HG02642 (cell line): ENCODE measurements at regions not wholly inside any gene's neighbourhood (a gene's known extent, or its start where the extent isn't known, plus 50 kb on each side); places are given as distances from the start of the nearest gene placed in this dataset.
"Not testable (repeated sequence)": the region's sequence is repeated elsewhere in the genome, so short reads cannot be mapped to it uniquely, and the experiment has no call there.

Source experiments
- ATAC-seq: cut with Tn5 transposase; IDR thresholded peaks from one replicate; pipeline ENCODE4 v1.9.1; 2021; ENCODE audit warnings: mild to moderate bottlenecking; ENCODE audit not compliant: unreplicated experiment, poor library complexity

- no peak for ATAC-seq
These were observed 492.0 kb upstream of the MARCKS start for GRCh38 chr6:113365191-113365590.

DNA sequence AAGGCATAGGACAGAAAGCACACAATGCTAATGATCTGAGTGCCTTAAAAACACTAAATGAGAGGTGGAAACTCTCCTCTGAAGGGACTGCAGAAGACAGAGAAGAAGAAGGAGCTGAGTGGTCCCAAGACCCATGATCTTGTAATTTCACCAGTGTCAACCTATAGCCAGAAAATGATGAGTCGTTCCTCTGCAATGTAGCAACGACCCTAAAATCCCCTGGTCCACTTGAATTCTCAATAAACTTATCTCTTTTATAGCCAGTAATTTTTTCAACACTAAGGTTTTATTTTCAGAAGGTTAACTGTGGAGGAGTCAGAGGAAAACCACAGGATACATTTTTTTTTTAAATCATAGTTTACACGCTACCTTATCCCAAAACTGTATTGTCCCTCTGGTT lies 490.6 kb upstream of the MARCKS start:
- ATAC-seq = no peak

DNA sequence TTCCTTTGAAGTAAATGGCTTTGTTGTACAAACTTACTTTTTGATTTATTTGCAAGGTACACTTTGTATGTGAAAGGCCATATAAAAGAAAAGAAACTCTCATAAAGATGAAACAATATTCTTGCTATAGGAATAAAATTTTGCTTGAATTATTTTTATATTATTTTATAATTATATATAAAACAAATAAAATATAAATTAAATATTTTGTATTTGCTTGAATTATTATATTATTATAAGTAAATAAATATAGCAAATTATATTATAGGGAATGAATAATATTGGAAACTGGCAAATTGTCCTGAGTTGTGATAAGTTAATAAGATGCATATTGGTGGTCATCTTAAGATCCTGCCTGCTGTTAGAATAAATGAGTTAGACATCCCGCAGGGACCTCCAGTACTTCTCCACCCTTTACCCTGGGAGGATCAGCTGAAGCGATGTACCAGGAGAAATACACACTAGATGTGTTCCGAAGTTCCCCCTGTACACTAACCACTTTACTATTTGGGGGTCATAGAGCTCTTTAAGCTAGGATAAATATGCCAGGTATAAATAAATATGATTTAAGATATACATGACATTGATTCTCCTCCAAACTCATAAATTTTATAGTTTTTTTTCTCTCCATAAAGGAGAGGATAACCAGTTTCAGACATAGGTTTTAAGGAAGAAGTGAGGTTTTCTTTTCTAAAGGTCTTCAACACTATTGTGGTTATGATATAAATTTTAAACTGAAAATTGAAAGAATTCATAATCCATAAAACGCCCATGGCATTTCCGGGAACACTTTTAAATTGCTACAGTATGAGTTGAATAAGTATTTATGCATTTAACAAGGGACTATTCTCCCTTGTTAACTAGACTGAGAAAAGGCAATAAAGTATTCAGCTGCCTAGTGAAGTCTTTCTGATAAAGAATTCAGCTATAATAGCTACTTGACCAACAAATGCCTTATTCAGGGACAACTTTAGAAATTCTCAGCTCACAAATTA lies 486.3 kb upstream of the MARCKS start:
- no peak for ATAC-seq

DNA sequence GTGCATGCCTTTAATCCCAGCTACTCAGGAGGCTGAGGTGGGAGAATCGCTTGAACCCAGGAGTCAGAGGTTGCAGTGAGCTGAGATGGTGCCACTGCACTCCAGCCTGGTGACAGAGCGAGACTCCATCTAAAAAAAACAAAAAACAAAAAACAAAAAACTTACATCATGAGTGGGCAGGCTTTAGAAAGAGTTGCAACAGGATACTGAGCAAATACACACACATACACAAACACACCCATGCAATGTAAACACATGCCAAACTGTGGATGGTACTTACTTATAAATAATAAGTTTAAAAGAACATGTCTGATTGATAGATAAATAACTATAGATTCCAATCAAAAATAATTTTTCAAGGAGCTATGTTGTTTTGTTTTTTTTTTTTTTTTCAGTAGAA lies 481.7 kb upstream of the MARCKS start:
- not testable (repeated sequence) for ATAC-seq

DNA sequence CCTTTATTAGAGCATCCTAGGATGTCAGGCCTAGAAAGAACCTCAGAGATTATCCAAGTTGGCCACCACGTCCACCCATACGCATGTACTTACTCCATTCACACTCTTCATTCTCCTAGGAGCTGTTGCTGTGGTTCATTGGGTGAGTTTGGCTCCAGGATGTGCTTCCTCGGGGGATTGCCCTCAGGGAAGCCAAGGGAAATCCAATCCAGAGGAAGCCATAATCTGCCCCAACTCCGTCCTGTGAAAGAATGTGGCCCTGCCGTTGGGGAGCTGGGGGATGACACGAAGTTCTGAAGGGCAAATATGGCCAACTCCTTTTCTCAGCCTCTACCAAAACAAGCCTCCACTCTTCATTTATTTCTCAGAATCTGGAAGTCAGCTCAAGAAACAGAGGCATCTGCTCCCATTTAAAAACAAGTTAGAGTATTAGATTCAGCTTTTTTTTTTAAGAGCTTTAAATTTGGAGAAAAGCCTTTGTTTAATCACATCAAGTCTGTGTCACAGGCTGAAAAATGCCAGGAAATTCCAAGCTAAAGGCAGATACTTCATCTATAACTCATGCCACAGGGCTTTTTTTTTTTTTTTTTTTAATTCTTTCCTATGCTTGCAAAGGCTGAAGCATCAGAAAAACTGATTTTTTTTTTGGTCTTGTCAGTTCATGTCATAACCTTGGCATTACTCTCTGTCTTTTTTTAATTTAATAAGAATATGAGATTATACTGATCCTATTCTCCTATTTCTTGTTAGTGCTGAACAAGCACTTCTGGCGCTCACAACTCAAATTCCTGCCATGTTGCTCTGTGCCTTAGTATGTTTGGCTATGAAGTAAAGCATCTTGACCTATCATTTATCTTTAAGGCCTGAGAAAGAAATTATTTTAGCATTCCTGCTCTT lies 480.9 kb upstream of the MARCKS start:
- ATAC-seq = no peak

DNA sequence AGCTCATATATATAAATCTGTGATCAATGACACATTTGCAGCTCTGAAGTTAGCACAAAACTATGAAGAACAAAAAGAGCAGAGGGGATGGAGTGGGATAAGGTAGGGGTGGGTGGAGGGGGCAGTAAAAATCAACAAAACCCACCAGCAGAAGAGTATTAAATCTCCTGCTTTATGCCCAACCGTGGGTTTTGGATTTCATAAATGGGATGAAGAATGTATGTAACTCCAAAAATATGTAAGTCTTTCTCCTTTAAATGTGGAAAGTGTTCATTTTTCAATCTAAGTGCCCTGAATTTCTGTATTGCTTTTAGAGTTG lies 480.3 kb upstream of the MARCKS start:
- ATAC-seq = no peak

- peak; percentile 64 for ATAC-seq
These were observed 479.7 kb upstream of the MARCKS start for GRCh38 chr6:113377362-113377942.

DNA sequence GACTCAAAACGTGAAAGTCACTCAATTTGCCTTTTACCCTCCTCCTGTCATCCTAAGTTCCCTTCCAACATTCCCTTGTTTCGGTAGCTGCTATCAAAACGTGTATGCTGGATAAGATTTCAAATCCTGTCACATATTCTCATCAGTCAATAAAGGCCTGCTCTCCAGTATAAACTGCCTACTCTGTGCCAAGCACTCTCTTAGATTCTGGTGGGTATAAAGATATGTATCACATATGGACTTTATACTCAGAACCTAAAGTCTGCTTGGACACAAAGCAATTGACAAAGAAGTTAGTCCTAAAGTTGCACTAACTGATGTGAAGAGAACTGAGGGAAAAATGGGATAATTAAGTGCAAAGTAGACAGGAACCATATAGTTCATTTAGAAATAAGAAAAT lies 476.6 kb upstream of the MARCKS start:
- ATAC-seq = no peak

- ATAC-seq = no peak
These were observed 475.9 kb upstream of the MARCKS start for GRCh38 chr6:113381232-113381631.

DNA sequence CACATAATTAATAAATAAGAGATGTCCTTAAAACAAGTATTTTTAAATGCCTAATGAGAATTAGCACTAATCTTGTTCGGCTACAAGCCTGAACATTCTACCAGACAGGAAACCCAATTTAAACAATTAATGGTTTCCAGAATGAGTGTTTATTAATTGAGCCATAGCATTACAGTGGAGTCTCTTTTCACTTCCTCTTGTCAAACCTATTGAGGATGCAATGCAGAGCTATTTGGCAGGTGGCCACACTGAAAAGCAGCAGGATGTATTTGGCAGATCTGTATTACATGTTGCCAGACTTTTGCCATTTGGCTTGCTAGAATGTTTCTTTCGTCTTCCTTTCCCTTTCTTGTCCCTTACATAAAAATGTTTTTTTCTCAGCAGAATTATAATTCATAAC lies 475.2 kb upstream of the MARCKS start:
- peak; percentile 80 for ATAC-seq

DNA sequence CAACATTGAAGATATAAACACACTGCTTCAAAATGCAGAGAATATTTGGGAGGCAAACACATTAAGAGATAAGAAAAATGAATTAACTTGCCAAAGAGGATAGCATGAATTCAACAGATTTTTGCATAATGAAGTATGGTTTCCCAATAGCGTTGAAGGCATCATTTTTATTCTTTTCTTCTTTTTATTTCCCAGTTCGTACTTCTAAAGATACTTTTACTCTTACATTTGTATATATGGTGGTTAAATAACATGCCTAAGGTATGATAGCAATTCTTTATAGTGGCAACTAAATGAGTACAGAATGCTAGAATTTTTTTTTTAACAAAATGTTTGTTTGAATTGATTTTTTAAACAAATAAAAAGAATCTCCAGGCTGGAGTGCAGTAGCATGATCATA lies 473.4 kb upstream of the MARCKS start:
- no peak for ATAC-seq

DNA sequence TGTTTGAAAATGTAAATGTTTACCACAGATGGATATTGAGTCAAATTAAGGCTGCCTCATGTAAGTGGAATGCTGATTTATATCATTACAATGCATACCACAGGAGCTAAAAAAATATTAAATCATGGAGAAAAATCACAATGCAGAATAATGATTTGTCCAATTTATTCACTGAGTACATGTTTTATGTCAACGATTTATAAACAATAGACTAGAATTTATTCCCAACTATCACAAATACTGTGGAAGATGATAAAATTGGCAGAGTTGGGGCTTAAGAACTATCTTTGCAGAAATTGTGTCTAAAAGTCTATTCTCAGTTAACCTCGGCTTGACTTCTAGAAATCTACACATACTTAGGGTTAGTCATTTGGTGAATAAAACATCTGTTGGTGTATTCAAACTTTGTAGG lies 472.1 kb upstream of the MARCKS start:
- no peak for ATAC-seq

- no peak for ATAC-seq
These were observed 468.1 kb upstream of the MARCKS start for GRCh38 chr6:113388996-113389395.

GRCh38 chr6:113392551-113393055 lies 464.5 kb upstream of the MARCKS start:
- ATAC-seq = no peak

- no peak for ATAC-seq
These were observed 462.9 kb upstream of the MARCKS start for GRCh38 chr6:113394216-113394615.

DNA sequence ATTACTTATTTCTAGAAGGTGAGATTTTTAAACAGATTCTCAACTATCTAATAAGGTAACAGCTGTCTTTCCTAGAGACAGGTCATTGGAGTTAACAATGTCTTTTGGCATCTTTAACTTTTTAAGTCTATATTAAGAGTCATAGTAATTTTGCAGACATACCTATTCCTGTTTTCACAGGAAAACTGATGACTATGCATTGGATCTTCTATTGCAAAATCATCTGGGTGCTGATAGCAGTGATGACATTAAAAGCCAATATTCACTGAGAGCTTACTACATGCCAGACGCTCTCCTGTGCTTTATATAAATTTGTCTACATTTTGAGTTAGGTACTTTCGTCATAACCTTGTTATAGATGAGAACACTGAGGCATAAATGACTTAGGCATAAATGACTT lies 462.4 kb upstream of the MARCKS start:
- no peak for ATAC-seq

- ATAC-seq = no peak
These were observed 460.4 kb upstream of the MARCKS start for GRCh38 chr6:113396730-113397129.

DNA sequence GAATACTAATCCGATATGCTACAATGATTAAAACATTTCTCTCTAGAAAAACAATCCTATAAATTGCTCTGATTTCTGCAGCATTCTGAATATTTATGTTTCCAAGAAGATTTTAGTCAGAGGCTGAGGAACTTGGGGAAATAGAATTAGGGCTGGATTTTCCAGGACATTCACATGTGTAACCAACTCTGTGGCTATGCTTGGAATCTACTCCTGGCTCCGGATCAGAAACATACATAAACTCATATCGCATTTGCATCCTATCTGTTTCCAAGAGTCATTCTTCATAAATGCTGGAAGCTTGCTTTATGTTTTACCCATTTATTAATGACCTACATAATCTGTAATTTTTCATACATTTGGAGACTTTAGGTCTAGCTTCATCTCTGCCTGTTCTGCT lies 459.9 kb upstream of the MARCKS start:
- no peak for ATAC-seq

GRCh38 chr6:113401231-113401630 lies 455.9 kb upstream of the MARCKS start:
- no peak for ATAC-seq

- no peak for ATAC-seq
These were observed 454.6 kb upstream of the MARCKS start for GRCh38 chr6:113402544-113402943.
